ENCODE measurements at regions not wholly inside any gene's neighbourhood (a gene's known extent, or its start where the extent isn't known, plus 50 kb on each side); places are given as distances from the start of the nearest gene placed in this dataset.

GRCh38 chr1:116277840-116278540 lies 95.1 kb upstream of the ATP1A1 start:
- TF ChIP-seq POLR2A (IDR thresholded peaks at IDR 0.05; ENCODE audit: low read depth) (no peak), CTCF (IDR thresholded peaks at IDR 0.05) (no peak), EP300 (IDR thresholded peaks at IDR 0.05) (no peak), POLR2AphosphoS5 (IDR thresholded peaks at IDR 0.05) (no peak)
